RWPE1 (cell line): ENCODE measurements at regions not wholly inside any gene's neighbourhood (a gene's known extent, or its start where the extent isn't known, plus 50 kb on each side); places are given as distances from the start of the nearest gene placed in this dataset.

Source experiments
- CTCF ChIA-PET: fragments of 350-600 bp; sonication (Branson Sonifier 250); formaldehyde crosslinking; extraction: SDS; loops from one replicate; lab custom pipeline; 2021; lab: Yijun Ruan, JAX
- POLR2A ChIA-PET: fragments of 400-600 bp; formaldehyde crosslinking; extraction: SDS; loops from one replicate; lab custom pipeline; 2020; ENCODE audit warnings: antibody characterized with exemption; ENCODE audit not compliant: low non-redundant PET; lab: Yijun Ruan, JAX
- DNase-seq: peaks from one replicate; pipeline ENCODE4 v3.0.0; 2012; ENCODE audit warnings: low spot score
- H3K27ac ChIP-seq: fragments of 450-650 bp; 2 replicates; pipeline ENCODE4 v1.5.1; 2017
- TF ChIP-seq, protein P1 (sequence below): fragments of 450-650 bp; conservative IDR thresholded peaks from 2 replicates; pipeline ENCODE4 v1.5.1; 2017; ENCODE audit warnings: low read depth, mild to moderate bottlenecking

DNA sequence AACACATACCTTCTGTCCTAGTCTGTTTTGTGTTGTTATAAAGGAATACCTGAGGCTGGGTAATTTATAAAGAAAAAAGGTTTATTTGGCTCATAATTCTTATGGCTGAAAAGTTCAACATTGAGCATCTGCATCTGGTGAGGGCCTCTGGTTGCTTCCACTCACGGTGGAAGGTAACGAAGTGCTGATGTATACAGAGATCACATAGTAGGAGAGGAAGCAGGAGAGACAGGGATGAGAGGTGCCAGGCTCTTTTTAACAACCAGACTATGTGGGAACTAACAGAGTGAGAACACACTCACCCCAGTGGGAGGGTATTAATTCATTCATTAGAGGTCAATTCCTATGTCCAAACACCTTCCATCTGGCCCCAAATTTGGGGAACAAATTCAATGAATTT, 463.8 kb downstream of the DSC3 start:
- H3K27ac ChIP-seq = no peak overlapping the region
- ChIA-PET CTCF (no interaction called here), POLR2A (no interaction called here)
- DNase-seq = no peak
- TF ChIP-seq, protein P1, sequence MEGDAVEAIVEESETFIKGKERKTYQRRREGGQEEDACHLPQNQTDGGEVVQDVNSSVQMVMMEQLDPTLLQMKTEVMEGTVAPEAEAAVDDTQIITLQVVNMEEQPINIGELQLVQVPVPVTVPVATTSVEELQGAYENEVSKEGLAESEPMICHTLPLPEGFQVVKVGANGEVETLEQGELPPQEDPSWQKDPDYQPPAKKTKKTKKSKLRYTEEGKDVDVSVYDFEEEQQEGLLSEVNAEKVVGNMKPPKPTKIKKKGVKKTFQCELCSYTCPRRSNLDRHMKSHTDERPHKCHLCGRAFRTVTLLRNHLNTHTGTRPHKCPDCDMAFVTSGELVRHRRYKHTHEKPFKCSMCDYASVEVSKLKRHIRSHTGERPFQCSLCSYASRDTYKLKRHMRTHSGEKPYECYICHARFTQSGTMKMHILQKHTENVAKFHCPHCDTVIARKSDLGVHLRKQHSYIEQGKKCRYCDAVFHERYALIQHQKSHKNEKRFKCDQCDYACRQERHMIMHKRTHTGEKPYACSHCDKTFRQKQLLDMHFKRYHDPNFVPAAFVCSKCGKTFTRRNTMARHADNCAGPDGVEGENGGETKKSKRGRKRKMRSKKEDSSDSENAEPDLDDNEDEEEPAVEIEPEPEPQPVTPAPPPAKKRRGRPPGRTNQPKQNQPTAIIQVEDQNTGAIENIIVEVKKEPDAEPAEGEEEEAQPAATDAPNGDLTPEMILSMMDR = no peak

DNA sequence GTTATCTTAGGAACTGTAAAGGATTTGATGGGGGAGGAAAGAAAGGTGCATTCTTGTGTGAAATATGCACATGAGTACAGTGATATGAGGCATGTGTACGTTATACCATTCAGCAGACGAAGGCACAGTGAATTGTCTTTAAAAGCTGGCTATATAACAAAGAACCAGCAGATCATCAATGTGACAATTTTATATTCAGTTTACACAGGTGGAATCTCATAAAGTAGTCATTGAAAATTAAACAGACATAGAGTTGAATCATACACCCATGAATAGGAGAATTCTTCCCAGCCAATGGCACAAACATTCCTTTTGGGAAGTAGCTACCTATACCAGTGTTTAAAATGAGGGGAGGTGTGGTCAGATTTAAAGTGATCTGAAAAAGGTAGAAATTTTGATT, 470.3 kb downstream of the DSC3 start:
- TF ChIP-seq, protein P1 = no peak
- ChIA-PET CTCF (no interaction called here), POLR2A (no interaction called here)

DNA sequence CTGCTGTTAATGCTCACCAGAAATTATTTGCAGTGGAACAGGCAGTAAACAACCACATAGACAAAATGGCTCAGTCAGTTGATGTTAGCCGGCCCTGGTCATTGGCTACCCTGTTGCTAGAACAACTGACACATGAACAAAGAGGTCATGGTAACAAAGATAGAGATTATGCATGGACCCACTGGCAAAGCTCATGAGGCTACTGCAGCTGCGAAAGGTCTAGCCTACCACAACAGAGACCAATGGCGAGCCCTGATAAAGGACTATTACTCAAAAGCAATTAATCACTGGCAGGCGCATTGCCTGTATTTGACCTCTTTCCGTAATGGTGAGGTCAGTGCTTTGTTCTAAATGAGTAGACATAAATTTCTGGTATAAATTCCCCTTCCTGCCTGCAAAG, 474.2 kb downstream of the DSC3 start:
- H3K27ac ChIP-seq = no peak overlapping the region
- TF ChIP-seq, protein P1 = no peak
- ChIA-PET POLR2A (no interaction called here), CTCF (no interaction called here)
- DNase-seq = no peak

More for the DNA sequence above, 470.3 kb downstream of the DSC3 start:
- no peak for DNase-seq
- no peak overlapping the region for H3K27ac ChIP-seq

DNA sequence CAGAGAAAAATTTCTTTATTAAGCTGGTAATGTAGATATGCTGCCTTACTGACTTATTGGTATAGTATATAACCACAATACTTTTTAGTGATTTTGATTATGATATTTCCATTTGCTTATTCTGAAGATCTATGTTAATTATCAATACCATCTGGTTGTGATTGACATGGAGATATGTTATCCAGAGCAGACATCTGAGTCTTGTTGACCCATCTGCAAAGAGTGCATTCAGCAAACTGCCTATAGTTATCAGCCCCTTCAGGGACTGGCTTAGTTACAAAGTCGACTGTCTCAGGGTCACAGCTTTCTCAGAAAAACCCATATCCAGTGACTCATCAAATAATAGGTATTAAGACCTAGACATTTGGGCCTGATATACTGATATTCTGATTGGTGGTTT, 475.7 kb downstream of the DSC3 start:
- H3K27ac ChIP-seq = no peak overlapping the region
- DNase-seq = no peak
- CTCF ChIA-PET = no interaction called here
- TF ChIP-seq, protein P1 = no peak
- POLR2A ChIA-PET = no interaction called here

DNA sequence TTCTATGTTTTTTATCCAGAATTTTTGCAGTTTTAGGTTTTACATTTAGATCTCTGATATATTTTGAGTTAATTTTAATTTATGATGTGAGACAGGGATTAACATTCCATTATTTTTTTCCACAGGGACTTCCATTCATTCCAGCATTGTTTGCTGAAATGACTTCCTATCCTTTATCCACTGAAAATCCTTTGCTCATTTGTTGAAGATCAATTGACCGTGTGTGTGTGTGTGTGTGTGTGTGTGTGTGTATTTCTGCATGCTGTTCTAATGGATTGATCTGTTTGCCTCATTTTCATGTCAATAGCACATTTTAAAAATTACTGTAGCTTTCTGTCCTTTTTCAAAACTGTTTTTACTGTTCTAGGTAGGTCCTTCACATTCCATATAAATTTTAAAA, 480.3 kb downstream of the DSC3 start:
- POLR2A ChIA-PET = no interaction called here

DNA sequence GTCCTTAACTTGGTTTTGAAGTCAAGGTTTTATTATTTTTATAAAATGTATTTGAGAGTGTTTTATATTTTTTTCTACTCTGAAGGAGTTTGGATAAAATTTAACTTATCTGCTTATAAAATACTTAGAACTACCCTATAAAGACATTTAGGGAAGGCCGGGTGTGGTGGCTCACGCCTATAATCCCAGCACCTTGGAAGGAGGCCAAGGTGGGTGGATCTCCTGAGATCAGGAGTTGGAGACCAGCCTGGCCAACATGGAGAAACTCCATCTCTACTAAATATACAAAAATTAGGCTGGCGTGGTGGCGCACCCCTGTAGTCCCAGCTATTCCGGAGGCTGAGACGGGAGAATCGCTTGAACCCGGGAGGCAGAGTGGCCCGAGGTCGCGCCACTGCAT, 486.4 kb downstream of the DSC3 start:
- H3K27ac ChIP-seq = no peak overlapping the region
- POLR2A ChIA-PET = interaction anchor here (0.7 kb wide), 1 partner anchor 66 kb away, joined by 4 read pairs; no protein-coding TSS in a partner anchor
- CTCF ChIA-PET = no interaction called here
- no peak for DNase-seq
- TF ChIP-seq, protein P1 = no peak

More for the DNA sequence above, 480.3 kb downstream of the DSC3 start:
- no peak overlapping the region for H3K27ac ChIP-seq
- TF ChIP-seq, protein P1 = no peak
- DNase-seq = no peak
- CTCF ChIA-PET = no interaction called here

DNA sequence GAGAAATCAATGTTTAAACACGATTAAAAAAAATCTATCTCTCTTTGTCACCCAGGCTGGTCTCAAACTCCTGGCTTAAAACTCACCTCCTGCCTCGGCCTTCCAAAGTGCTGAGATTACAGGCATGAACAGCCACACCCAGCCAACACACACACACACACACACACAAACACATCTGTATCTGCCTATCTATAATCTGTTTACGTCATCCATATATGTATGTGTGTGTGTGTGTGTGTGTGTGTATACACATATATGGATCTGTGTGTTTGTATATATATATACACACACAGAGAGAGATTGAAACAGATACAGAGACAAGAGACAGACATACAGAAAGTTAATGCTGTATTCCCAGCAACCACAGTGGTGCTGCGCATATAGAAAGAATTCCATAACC, 497.1 kb downstream of the DSC3 start:
- POLR2A ChIA-PET = no interaction called here
- CTCF ChIA-PET = no interaction called here
- TF ChIP-seq, protein P1 = no peak
- H3K27ac ChIP-seq = no peak overlapping the region
- DNase-seq = no peak
